Epithelial cell of esophagus (primary cell): ENCODE measurements at regions not wholly inside any gene's neighbourhood (a gene's known extent, or its start where the extent isn't known, plus 50 kb on each side); places are given as distances from the start of the nearest gene placed in this dataset.
"Not testable (repeated sequence)": the region's sequence is repeated elsewhere in the genome, so short reads cannot be mapped to it uniquely, and the experiment has no call there.

Experiments
- DNase-seq: peaks from one replicate; pipeline ENCODE4 v3.0.0; 2010; ENCODE audit warnings: low read depth
- H3K4me3 ChIP-seq: 2 replicates; pipeline ENCODE4 v1.5.1; 2011; ENCODE audit warnings: mild to moderate bottlenecking, low read length, control low read depth
- TF ChIP-seq, protein P1 (sequence below): IDR thresholded peaks from 2 replicates; pipeline ENCODE4 v1.5.1; 2011; ENCODE audit warnings: low read depth, mild to moderate bottlenecking, low read length, control low read depth, inconsistent platforms; ENCODE audit not compliant: insufficient read depth; ENCODE audit errors: missing control alignments

- TF ChIP-seq, protein P1, sequence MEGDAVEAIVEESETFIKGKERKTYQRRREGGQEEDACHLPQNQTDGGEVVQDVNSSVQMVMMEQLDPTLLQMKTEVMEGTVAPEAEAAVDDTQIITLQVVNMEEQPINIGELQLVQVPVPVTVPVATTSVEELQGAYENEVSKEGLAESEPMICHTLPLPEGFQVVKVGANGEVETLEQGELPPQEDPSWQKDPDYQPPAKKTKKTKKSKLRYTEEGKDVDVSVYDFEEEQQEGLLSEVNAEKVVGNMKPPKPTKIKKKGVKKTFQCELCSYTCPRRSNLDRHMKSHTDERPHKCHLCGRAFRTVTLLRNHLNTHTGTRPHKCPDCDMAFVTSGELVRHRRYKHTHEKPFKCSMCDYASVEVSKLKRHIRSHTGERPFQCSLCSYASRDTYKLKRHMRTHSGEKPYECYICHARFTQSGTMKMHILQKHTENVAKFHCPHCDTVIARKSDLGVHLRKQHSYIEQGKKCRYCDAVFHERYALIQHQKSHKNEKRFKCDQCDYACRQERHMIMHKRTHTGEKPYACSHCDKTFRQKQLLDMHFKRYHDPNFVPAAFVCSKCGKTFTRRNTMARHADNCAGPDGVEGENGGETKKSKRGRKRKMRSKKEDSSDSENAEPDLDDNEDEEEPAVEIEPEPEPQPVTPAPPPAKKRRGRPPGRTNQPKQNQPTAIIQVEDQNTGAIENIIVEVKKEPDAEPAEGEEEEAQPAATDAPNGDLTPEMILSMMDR: no peak
- no peak for DNase-seq
- no peak overlapping the region for H3K4me3 ChIP-seq
These were observed 80.8 kb upstream of the ARX start for GRCh38 chrX:25096522-25097045.

DNA sequence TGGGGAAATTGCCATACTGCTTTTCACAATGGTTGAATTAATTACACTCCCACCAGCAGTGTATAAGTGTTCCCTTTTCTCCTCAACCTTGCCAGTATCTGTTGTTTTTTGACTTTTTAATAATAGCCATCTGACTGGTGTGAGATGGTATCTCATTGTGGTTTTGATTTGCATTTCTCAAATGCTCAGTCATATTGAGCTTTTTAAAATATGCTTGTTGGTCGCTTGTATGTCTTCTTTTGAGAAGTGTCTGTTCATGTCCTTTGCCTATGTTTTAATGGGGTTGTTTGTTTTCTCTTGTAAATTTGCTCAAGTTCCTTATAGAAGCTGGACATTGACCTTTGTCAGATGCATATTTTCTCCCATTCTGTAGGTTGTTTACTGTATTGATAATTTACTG, 75.4 kb upstream of the ARX start:
- not testable (repeated sequence) for DNase-seq

DNA sequence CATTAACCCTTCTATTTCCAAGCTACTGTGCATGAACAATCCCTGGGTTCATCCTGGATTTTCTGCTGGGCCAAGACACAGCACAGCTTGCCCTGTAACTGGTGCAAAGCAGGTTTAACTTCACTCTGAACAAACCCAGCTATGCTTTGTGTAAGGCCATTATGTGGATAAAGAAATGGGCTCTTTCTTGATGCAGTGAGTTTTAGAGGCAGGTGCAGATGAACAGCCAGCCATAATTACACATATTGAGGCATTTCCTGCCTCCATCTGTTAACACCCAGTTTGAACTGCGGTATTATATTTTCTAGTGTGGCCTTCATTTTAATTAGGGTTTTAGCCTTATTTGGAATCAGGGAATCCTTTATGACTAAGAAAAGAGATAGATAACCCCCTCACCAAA, 68.7 kb upstream of the ARX start:
- H3K4me3 ChIP-seq: no peak overlapping the region
- no peak for DNase-seq
- TF ChIP-seq, protein P1: no peak

More for the DNA sequence above, 75.4 kb upstream of the ARX start:
- not testable (repeated sequence) for H3K4me3 ChIP-seq

DNA sequence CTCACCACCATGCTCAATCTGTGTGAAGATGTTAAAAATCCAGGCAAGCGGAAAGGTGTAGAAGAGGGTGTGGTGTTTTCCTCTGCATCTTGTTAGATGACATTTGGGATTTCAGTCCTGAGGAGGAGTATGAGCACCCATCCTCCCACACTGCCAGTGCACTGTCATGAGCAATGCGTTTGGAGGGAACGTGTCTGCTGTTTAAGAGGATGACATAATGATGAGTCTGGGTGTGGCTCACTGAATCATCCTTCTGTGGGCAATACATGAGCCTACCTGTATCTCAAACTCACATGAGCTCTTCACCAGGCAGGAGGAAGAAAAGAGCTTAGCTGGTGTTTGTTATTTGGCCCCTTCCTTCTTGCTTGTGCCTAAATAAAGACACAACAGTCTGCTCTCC, 67.9 kb upstream of the ARX start:
- TF ChIP-seq, protein P1: no peak
- peak; percentile 84 for DNase-seq
- H3K4me3 ChIP-seq: no peak overlapping the region

DNA sequence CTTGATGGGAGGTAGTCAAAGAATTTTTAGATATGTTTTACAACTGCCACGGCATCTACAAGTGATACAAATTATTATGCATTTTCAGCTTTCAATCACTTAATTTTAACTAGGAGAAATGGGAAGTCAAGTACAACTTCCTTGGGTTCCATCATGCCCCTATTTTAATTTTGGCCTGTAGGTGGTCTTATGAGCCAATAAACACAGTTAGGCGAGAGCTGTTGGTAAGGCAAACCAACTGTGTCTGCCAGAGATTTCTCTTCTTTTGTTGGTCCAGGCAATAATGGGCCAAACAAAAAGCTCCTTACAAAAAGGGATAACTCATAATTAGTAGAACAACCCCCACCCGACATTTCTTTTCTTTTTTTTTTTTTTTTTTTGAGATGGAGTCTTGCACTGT, 63.3 kb upstream of the ARX start:
- TF ChIP-seq, protein P1: no peak
- H3K4me3 ChIP-seq: no peak overlapping the region
- no peak for DNase-seq

DNA sequence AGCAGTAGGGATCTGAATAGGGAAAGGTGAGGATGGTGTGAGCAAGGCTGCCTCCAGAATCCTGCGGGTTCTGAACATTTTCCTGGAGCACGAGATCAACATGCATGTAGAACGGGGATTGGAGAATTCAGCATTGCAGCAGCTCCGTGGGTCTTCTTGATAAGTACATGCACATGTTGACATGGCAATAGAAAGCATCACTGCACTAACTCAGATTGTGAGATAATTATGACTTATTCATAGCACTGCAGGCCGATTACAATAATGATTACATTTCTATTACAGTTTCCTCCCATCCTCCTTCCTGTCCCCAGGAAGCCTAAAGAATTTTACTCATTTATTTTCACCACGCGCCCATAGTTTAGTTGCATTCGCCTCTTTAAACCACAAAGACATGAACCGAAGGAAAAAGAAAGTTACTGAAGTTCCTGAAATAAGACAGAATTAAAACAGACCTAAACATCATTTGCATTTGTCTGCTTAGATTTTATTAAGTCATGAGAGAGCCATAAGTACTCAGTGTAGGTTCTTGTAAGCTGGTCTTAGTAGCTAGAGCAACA, 61.3 kb upstream of the ARX start:
- TF ChIP-seq, protein P1: no peak
- DNase-seq: no peak
- H3K4me3 ChIP-seq: no peak overlapping the region

DNA sequence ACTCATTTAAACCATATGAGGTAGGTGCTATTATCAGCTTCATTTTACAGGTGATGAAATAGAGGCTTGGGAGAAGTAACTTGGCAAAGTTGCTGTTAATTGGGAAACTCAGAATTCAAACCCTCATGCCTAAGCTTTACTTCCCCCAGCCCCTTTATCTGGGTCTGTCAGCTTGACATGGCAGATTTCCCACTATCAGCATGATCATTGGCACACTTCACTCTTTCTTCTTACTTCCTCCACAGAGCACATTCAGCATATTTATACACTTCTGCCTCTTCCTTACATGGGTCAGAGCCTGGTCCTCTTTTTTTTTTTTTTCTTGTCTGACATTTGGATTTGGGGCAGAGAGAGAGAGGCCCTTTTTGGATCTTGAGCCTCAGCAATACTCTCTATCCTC, 56.5 kb upstream of the ARX start:
- H3K4me3 ChIP-seq: no peak overlapping the region
- DNase-seq: no peak
- TF ChIP-seq, protein P1: no peak
